ENCODE measurements at regions not wholly inside any gene's neighbourhood (a gene's known extent, or its start where the extent isn't known, plus 50 kb on each side); places are given as distances from the start of the nearest gene placed in this dataset.
A peak's percentile ranks its signal among the peaks of the same experiment; 100 is the strongest.
"Not testable (repeated sequence)": the region's sequence is repeated elsewhere in the genome, so short reads cannot be mapped to it uniquely, and the experiment has no call there.

- DNase-seq (ENCODE audit: low read depth in 1 of 2, low spot score in 2 of 2); H3K27me3 ChIP-seq (replicated peaks); H3K27ac ChIP-seq; H3K4me1 ChIP-seq (replicated peaks); H3K4me3 ChIP-seq; H3K36me3 ChIP-seq; H3K9me3 ChIP-seq (replicated peaks): not testable (repeated sequence)
Observed at GRCh38 chr9:62816331-62816730, 1626.5 kb downstream of the SPATA31A7 start.

- not testable (repeated sequence) for H3K36me3 ChIP-seq; H3K4me1 ChIP-seq (replicated peaks); H3K27ac ChIP-seq
Observed at GRCh38 chr9:62817214-62817613, 1627.4 kb downstream of the SPATA31A7 start.

GRCh38 chr9:62822185-62822584 is 1632.3 kb downstream of the SPATA31A7 start:
- not testable (repeated sequence) for DNase-seq (ENCODE audit: low read depth in 1 of 2, low spot score in 2 of 2); H3K9me3 ChIP-seq (replicated peaks); H3K4me1 ChIP-seq (replicated peaks); H3K4me3 ChIP-seq; H3K27ac ChIP-seq; H3K36me3 ChIP-seq; H3K27me3 ChIP-seq (replicated peaks)

More at GRCh38 chr9:62817214-62817613, 1627.4 kb downstream of the SPATA31A7 start:
- H3K9me3 ChIP-seq (replicated peaks); H3K4me3 ChIP-seq; DNase-seq (ENCODE audit: low read depth in 1 of 2, low spot score in 2 of 2); H3K27me3 ChIP-seq (replicated peaks): not testable (repeated sequence)

GRCh38 chr9:62827957-62828907 is 1638.4 kb downstream of the SPATA31A7 start:
- not testable (repeated sequence) for H3K9me3 ChIP-seq (replicated peaks); H3K27me3 ChIP-seq (replicated peaks); H3K4me1 ChIP-seq (replicated peaks)

GRCh38 chr9:62830829-62831459 is 1641.1 kb downstream of the SPATA31A7 start:
- not testable (repeated sequence) for H3K4me1 ChIP-seq (replicated peaks); H3K36me3 ChIP-seq; H3K27ac ChIP-seq; H3K27me3 ChIP-seq (replicated peaks); H3K9me3 ChIP-seq (replicated peaks); H3K4me3 ChIP-seq; DNase-seq (ENCODE audit: low read depth in 1 of 2, low spot score in 2 of 2)

More at GRCh38 chr9:62827957-62828907, 1638.4 kb downstream of the SPATA31A7 start:
- not testable (repeated sequence) for DNase-seq (ENCODE audit: low read depth in 1 of 2, low spot score in 2 of 2); H3K36me3 ChIP-seq; H3K4me3 ChIP-seq; H3K27ac ChIP-seq

GRCh38 chr9:62833323-62834200 is 1643.7 kb downstream of the SPATA31A7 start:
- not testable (repeated sequence) for H3K27me3 ChIP-seq (replicated peaks); H3K27ac ChIP-seq; H3K4me1 ChIP-seq (replicated peaks); H3K36me3 ChIP-seq; DNase-seq (ENCODE audit: low read depth in 1 of 2, low spot score in 2 of 2); H3K4me3 ChIP-seq; H3K9me3 ChIP-seq (replicated peaks)

- not testable (repeated sequence) for H3K27ac ChIP-seq; H3K9me3 ChIP-seq (replicated peaks); H3K4me3 ChIP-seq; H3K27me3 ChIP-seq (replicated peaks); DNase-seq (ENCODE audit: low read depth in 1 of 2, low spot score in 2 of 2); H3K36me3 ChIP-seq; H3K4me1 ChIP-seq (replicated peaks)
Observed at GRCh38 chr9:62837254-62837911, 1647.5 kb downstream of the SPATA31A7 start.

- H3K36me3 ChIP-seq; H3K9me3 ChIP-seq (replicated peaks); H3K4me3 ChIP-seq; H3K27me3 ChIP-seq (replicated peaks); H3K27ac ChIP-seq; H3K4me1 ChIP-seq (replicated peaks): not testable (repeated sequence)
- peak; percentile 62 to 81 for DNase-seq (ENCODE audit: low read depth in 1 of 2, low spot score in 2 of 2)
Observed at GRCh38 chr9:62838024-62838718, 1648.3 kb downstream of the SPATA31A7 start.

- not testable (repeated sequence) for H3K36me3 ChIP-seq; H3K4me1 ChIP-seq (replicated peaks); H3K4me3 ChIP-seq; H3K27ac ChIP-seq; H3K27me3 ChIP-seq (replicated peaks); H3K9me3 ChIP-seq (replicated peaks); DNase-seq (ENCODE audit: low read depth in 1 of 2, low spot score in 2 of 2)
Observed at GRCh38 chr9:62839168-62839567, 1649.3 kb downstream of the SPATA31A7 start.

GRCh38 chr9:62843145-62843544 is 1653.3 kb downstream of the SPATA31A7 start:
- not testable (repeated sequence) for H3K9me3 ChIP-seq (replicated peaks); H3K36me3 ChIP-seq; H3K27ac ChIP-seq; H3K27me3 ChIP-seq (replicated peaks); DNase-seq (ENCODE audit: low read depth in 1 of 2, low spot score in 2 of 2); H3K4me3 ChIP-seq; H3K4me1 ChIP-seq (replicated peaks)

- not testable (repeated sequence) for DNase-seq (ENCODE audit: low read depth in 1 of 2, low spot score in 2 of 2); H3K4me1 ChIP-seq (replicated peaks); H3K36me3 ChIP-seq
Observed at GRCh38 chr9:62843706-62844290, 1654.0 kb downstream of the SPATA31A7 start.

GRCh38 chr9:62844681-62845185 is 1654.9 kb downstream of the SPATA31A7 start:
- not testable (repeated sequence) for H3K36me3 ChIP-seq; H3K27me3 ChIP-seq (replicated peaks); DNase-seq (ENCODE audit: low read depth in 1 of 2, low spot score in 2 of 2); H3K9me3 ChIP-seq (replicated peaks); H3K27ac ChIP-seq; H3K4me1 ChIP-seq (replicated peaks); H3K4me3 ChIP-seq

More at GRCh38 chr9:62843706-62844290, 1654.0 kb downstream of the SPATA31A7 start:
- H3K27ac ChIP-seq; H3K4me3 ChIP-seq; H3K9me3 ChIP-seq (replicated peaks); H3K27me3 ChIP-seq (replicated peaks): not testable (repeated sequence)

Data from SJSA1 (cell line).